SK-N-MC (cell line): ENCODE measurements at regions not wholly inside any gene's neighbourhood (a gene's known extent, or its start where the extent isn't known, plus 50 kb on each side); places are given as distances from the start of the nearest gene placed in this dataset.
A peak's percentile ranks its signal among the peaks of the same experiment; 100 is the strongest.

Experiments
- DNase-seq: peaks from one replicate; pipeline ENCODE4 v3.0.0-alpha.2; 2011; ENCODE audit warnings: low read depth, low spot score
- H3K27ac ChIP-seq: fragments of 200-600 bp; sonication (generic); 2 replicates; pipeline ENCODE4 v1.5.1; 2016; ENCODE audit warnings: mixed run types
- H3K36me3 ChIP-seq: fragments of 200-600 bp; sonication (generic); 2 replicates; pipeline ENCODE4 v1.6.1; 2017; ENCODE audit warnings: antibody characterized with exemption, low read length, mixed read lengths; ENCODE audit not compliant: insufficient read depth
- H3K4me3 ChIP-seq: fragments of 200-600 bp; sonication (generic); 2 replicates; pipeline ENCODE4 v1.5.1; 2016
- H3K9ac ChIP-seq: fragments of 200-600 bp; sonication (generic); 2 replicates; pipeline ENCODE4 v1.8.0; 2017; ENCODE audit warnings: mixed run types, mixed read lengths; ENCODE audit not compliant: insufficient read length
- H3K9me3 ChIP-seq: fragments of 200-600 bp; sonication (generic); 2 replicates; pipeline ENCODE4 v1.6.1; 2017; ENCODE audit warnings: low read depth, mild to moderate bottlenecking, antibody characterized with exemption, low read length, moderate library complexity, mixed read lengths
- EZH2 ChIP-seq: fragments of 200-600 bp; sonication (generic); IDR thresholded peaks from one replicate; pipeline ENCODE4 v1.6.1; 2017; ENCODE audit warnings: antibody characterized with exemption
- FOXP2 ChIP-seq: optimal IDR thresholded peaks from 2 replicates; pipeline ENCODE3; 2011; ENCODE audit warnings: mild to moderate bottlenecking, moderate library complexity; ENCODE audit not compliant: insufficient read depth; ENCODE audit errors: extremely low read length, control extremely low read depth
- POLR2AphosphoS5 ChIP-seq: IDR thresholded peaks from 2 replicates; pipeline ENCODE4 v1.6.1; 2012; ENCODE audit warnings: mild to moderate bottlenecking, low read depth, low read length, borderline replicate concordance

- no peaks in the 10 kb centered on the region for H3K36me3 ChIP-seq
- DNase-seq: no peak
- no peaks in the 10 kb centered on the region for H3K9me3 ChIP-seq
- H3K27ac ChIP-seq: peak overlapping the region; percentile 7; the same call in 1 of the 2 replicates
- no peak overlapping the region for H3K4me3 ChIP-seq
- TF ChIP-seq FOXP2 (no peak), EZH2 (no peak), POLR2AphosphoS5 (no peak)
- H3K9ac ChIP-seq: no peak overlapping the region
Observed at GRCh38 chr11:42175203-42175602, 715.8 kb upstream of the LRRC4C start.

- no peak overlapping the region for H3K4me3 ChIP-seq
- no peak overlapping the region for H3K9ac ChIP-seq
- H3K27ac ChIP-seq: no peak overlapping the region
- TF ChIP-seq POLR2AphosphoS5 (no peak), EZH2 (no peak), FOXP2 (no peak)
- DNase-seq: peak; percentile 39
- no peaks in the 10 kb centered on the region for H3K9me3 ChIP-seq
- H3K36me3 ChIP-seq: no peaks in the 10 kb centered on the region
Observed at GRCh38 chr11:42179216-42179615, 719.8 kb upstream of the LRRC4C start.

DNA sequence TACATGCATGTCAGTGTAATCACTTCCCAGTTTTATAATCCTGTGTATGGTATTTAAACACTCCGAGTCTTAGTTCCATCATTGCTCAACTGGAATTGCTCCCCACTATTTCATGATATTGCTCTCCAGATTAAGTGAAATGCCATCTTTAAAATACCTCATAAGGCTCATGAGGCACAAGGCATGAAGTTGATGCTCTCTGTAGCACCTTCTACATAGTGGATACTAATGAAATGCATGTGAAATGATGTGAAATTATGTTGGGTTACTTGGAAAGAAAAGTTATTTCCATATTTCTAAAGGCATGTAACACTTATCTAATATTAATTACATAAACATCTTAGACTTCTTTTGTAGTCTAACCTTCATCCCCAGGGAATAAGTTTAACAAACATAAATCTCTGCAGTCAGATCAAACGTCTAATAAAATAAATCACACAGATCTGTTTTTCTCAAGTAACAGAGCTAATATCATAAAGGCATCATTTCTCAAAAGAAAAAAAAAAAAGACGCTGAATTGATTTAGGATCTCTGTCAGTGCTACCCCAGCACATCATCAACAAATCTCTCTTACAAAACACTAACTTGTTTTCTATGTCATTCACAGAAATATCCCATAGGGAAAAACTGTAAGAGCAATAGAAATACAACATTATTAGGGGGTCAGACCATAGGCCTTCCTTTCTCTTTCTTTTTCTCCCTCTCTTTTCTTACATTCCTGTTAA, 736.0 kb upstream of the LRRC4C start:
- no peak for DNase-seq
- no peak overlapping the region for H3K27ac ChIP-seq
- no peak overlapping the region for H3K4me3 ChIP-seq
- H3K36me3 ChIP-seq: no peaks in the 10 kb centered on the region
- no peaks in the 10 kb centered on the region for H3K9me3 ChIP-seq
- TF ChIP-seq POLR2AphosphoS5 (no peak), EZH2 (no peak), FOXP2 (no peak)
- H3K9ac ChIP-seq: no peak overlapping the region

DNA sequence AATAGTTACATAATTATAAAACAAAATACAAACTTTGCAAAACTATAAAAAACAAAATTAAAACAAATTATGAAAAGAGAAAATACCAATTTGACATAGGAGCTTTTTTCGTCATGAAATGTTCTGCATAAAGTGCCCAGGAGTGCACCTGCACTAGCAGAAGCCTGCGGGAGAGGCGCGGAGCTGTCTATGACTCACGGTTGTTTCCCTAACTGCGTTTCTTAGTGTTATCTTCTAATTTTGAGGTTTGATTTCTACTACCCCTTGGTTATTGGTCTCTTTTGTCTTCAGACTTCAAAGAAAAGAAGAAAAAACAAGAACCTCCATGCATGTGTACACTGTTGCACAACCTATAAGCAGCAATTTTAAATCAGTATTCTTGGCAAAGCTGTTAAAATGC, 740.9 kb upstream of the LRRC4C start:
- H3K4me3 ChIP-seq: no peak overlapping the region
- H3K27ac ChIP-seq: no peak overlapping the region
- H3K36me3 ChIP-seq: no peaks in the 10 kb centered on the region
- no peaks in the 10 kb centered on the region for H3K9me3 ChIP-seq
- DNase-seq: no peak
- TF ChIP-seq EZH2: no peak
- no peak for TF ChIP-seq FOXP2
- no peak for TF ChIP-seq POLR2AphosphoS5
- no peak overlapping the region for H3K9ac ChIP-seq

- Histone ChIP-seq H3K9ac (no peak overlapping the region), H3K27ac (no peak overlapping the region), H3K9me3 (no peaks in the 10 kb centered on the region), H3K36me3 (no peaks in the 10 kb centered on the region), H3K4me3 (no peak overlapping the region)
- DNase-seq: no peak
- TF ChIP-seq FOXP2 (no peak), POLR2AphosphoS5 (no peak), EZH2 (no peak)
Observed at GRCh38 chr11:42201603-42202148, 742.2 kb upstream of the LRRC4C start.

GRCh38 chr11:42205518-42205917, 746.1 kb upstream of the LRRC4C start:
- H3K4me3 ChIP-seq: no peak overlapping the region
- H3K36me3 ChIP-seq: no peaks in the 10 kb centered on the region
- no peak for DNase-seq
- no peak overlapping the region for H3K27ac ChIP-seq
- no peaks in the 10 kb centered on the region for H3K9me3 ChIP-seq
- no peak for TF ChIP-seq FOXP2
- no peak for TF ChIP-seq POLR2AphosphoS5
- TF ChIP-seq EZH2: no peak
- no peak overlapping the region for H3K9ac ChIP-seq

DNA sequence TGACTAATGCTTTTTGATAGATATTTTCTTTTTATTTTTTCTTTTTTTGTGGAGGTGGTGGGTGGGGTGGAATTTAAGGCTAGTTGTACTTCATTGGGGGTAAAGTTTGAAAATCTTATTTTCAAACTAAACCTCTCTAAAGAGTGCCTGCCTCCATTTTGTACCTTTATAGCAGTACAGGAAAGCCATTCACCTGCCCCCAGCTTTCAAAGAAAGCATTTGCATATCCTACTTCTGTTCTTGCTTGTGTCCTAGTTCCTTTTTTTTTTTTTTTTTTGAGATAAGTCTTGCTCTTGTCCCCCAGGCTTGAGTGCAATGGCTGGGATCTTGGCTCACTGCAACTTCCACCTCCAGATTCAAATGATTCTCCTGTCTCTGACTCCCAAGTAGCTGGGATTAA, 766.2 kb upstream of the LRRC4C start:
- no peak for DNase-seq
- Histone ChIP-seq H3K9ac (no peak overlapping the region), H3K9me3 (no peaks in the 10 kb centered on the region), H3K36me3 (no peaks in the 10 kb centered on the region), H3K4me3 (no peak overlapping the region), H3K27ac (no peak overlapping the region)
- TF ChIP-seq EZH2 (no peak), POLR2AphosphoS5 (no peak), FOXP2 (no peak)

- no peaks in the 10 kb centered on the region for H3K36me3 ChIP-seq
- H3K9ac ChIP-seq: no peak overlapping the region
- no peak for DNase-seq
- H3K4me3 ChIP-seq: no peak overlapping the region
- no peak overlapping the region for H3K27ac ChIP-seq
- TF ChIP-seq POLR2AphosphoS5 (no peak), EZH2 (no peak), FOXP2 (no peak)
- no peaks in the 10 kb centered on the region for H3K9me3 ChIP-seq
Observed at GRCh38 chr11:42232673-42233072, 773.2 kb upstream of the LRRC4C start.
